Kidney epithelial cell (primary cell): ENCODE measurements at regions not wholly inside any gene's neighbourhood (a gene's known extent, or its start where the extent isn't known, plus 50 kb on each side); places are given as distances from the start of the nearest gene placed in this dataset.

ENCODE experiments used
- DNase-seq: peaks from one replicate; pipeline ENCODE4 v3.0.0-alpha.2; 2010; ENCODE audit warnings: low read depth
- H3K27me3 ChIP-seq: 2 replicates; pipeline ENCODE4 v1.6.0; 2011; ENCODE audit warnings: low read length; ENCODE audit not compliant: control insufficient read depth, insufficient read depth
- H3K36me3 ChIP-seq: 2 replicates; pipeline ENCODE4 v1.5.1; 2011; ENCODE audit warnings: low read length; ENCODE audit not compliant: control insufficient read depth, insufficient read depth
- H3K4me3 ChIP-seq: 2 replicates; pipeline ENCODE4 v1.5.1; 2011; ENCODE audit warnings: low read depth, mild to moderate bottlenecking, control low read depth, low read length
- CTCF ChIP-seq: IDR thresholded peaks from 2 replicates; pipeline ENCODE4 v1.5.1; 2011; ENCODE audit warnings: mild to moderate bottlenecking, moderate library complexity, low read length, control low read depth, inconsistent platforms; ENCODE audit not compliant: insufficient read depth, poor library complexity, severe bottlenecking

GRCh38 chr2:128774320-128775216 lies 455.9 kb upstream of the HS6ST1 start:
- H3K4me3 ChIP-seq: no peak overlapping the region
- no peaks in the 10 kb centered on the region for H3K27me3 ChIP-seq
- no peak for TF ChIP-seq CTCF
- DNase-seq: no peak
- no peaks in the 10 kb centered on the region for H3K36me3 ChIP-seq

- DNase-seq: no peak
- Histone ChIP-seq H3K27me3 (no peaks in the 10 kb centered on the region), H3K36me3 (no peaks in the 10 kb centered on the region), H3K4me3 (no peak overlapping the region)
- TF ChIP-seq CTCF: no peak
Observed at GRCh38 chr2:128775217-128775913, 456.7 kb upstream of the HS6ST1 start.

- H3K27me3 ChIP-seq: no peaks in the 10 kb centered on the region
- no peak for DNase-seq
- H3K4me3 ChIP-seq: no peak overlapping the region
- no peaks in the 10 kb centered on the region for H3K36me3 ChIP-seq
- TF ChIP-seq CTCF: no peak
Observed at GRCh38 chr2:128775914-128776285, 457.2 kb upstream of the HS6ST1 start.

- H3K27me3 ChIP-seq: no peaks in the 10 kb centered on the region
- DNase-seq: no peak
- no peaks in the 10 kb centered on the region for H3K36me3 ChIP-seq
- TF ChIP-seq CTCF: no peak
- H3K4me3 ChIP-seq: no peak overlapping the region
Observed at GRCh38 chr2:128776461-128777195, 458.0 kb upstream of the HS6ST1 start.

- DNase-seq: no peak
- Histone ChIP-seq H3K4me3 (no peak overlapping the region), H3K27me3 (no peaks in the 10 kb centered on the region), H3K36me3 (no peaks in the 10 kb centered on the region)
- no peak for TF ChIP-seq CTCF
Observed at GRCh38 chr2:128777196-128778035, 458.7 kb upstream of the HS6ST1 start.
